Naive thymus-derived CD8-positive, alpha-beta T cell (primary cell): ENCODE measurements at regions not wholly inside any gene's neighbourhood (a gene's known extent, or its start where the extent isn't known, plus 50 kb on each side); places are given as distances from the start of the nearest gene placed in this dataset.
"Not testable (repeated sequence)": the region's sequence is repeated elsewhere in the genome, so short reads cannot be mapped to it uniquely, and the experiment has no call there.

Experiments used
- ATAC-seq, 2 donors: fragments of 150-1000 bp; cut with Tn5 transposase in 1 of 2; sonication (Bioruptor Pico), chemical (Tn5 transposase) in 1 of 2; 1 replicate in 1 of 2; 2 replicates in 1 of 2; pipeline ENCODE4 v1.10.0; 2021; ENCODE audit warnings: mild to moderate bottlenecking in 2 of 2, moderate library complexity in 2 of 2
- POLR2A ChIA-PET: fragments of 350-600 bp; sonication (Branson Sonifier 250); formaldehyde crosslinking; loops from one replicate; lab custom pipeline; 2021; ENCODE audit warnings: antibody characterized with exemption; lab: Charles Lee
- DNase-seq, 10 donors: peaks; one replicate each; pipeline versions ENCODE4 v3.0.0 to v3.0.0-alpha.2; 2020 to 2022
- H3K27ac Mint-ChIP-seq, 10 donors: one replicate each; pipeline ENCODE4 v1.8.0; 2020 to 2022; ENCODE audit warnings: mild to moderate bottlenecking in 10 of 10, mixed read lengths in 10 of 10, moderate library complexity in 4 of 10, inconsistent platforms in 1 of 10
- H3K27me3 Mint-ChIP-seq, 5 donors: one replicate each; pipeline ENCODE4 v1.8.0; 2021 to 2022; ENCODE audit warnings: mixed read lengths in 5 of 5
- H3K36me3 Mint-ChIP-seq, 3 donors: one replicate each; pipeline ENCODE4 v1.8.0; 2020 to 2022; ENCODE audit warnings: mixed read lengths in 3 of 3, mild to moderate bottlenecking in 2 of 3, inconsistent platforms in 1 of 3
- H3K4me1 Mint-ChIP-seq, 4 donors: one replicate each; pipeline ENCODE4 v1.8.0; 2021 to 2022; ENCODE audit warnings: mixed read lengths in 4 of 4
- H3K4me3 Mint-ChIP-seq, 10 donors: one replicate each; pipeline ENCODE4 v1.8.0; 2020 to 2022; ENCODE audit warnings: mild to moderate bottlenecking in 10 of 10, mixed read lengths in 10 of 10, moderate library complexity in 6 of 10, inconsistent platforms in 1 of 10
- H3K9me3 Mint-ChIP-seq, 9 donors: one replicate each; pipeline ENCODE4 v1.8.0; 2020 to 2022; ENCODE audit warnings: mixed read lengths in 9 of 9, mild to moderate bottlenecking in 3 of 9, inconsistent platforms in 1 of 9, moderate library complexity in 1 of 9

GRCh38 chr16:19980632-19981265 lies 92.9 kb downstream of the GPR139 start:
- no peaks in the 10 kb centered on the region for H3K4me1 Mint-ChIP-seq
- ATAC-seq (no peak), DNase-seq (no peak)
- peaks cover 2 to 16% (median 10%) of the 10 kb centered on the region in 5 donors for H3K27me3 Mint-ChIP-seq
- POLR2A ChIA-PET, result no interaction called here
- H3K4me3 Mint-ChIP-seq, result no peak overlapping the region
- H3K9me3 Mint-ChIP-seq, result peaks cover 0 to 5% (median 0%) of the 10 kb centered on the region in 9 donors
- H3K36me3 Mint-ChIP-seq, result no peaks in the 10 kb centered on the region
- H3K27ac Mint-ChIP-seq, result no peak overlapping the region

- H3K27ac Mint-ChIP-seq, result no peak overlapping the region
- no peak for DNase-seq
- peaks cover 0 to 3% (median 0%) of the 10 kb centered on the region in 9 donors for H3K9me3 Mint-ChIP-seq
- POLR2A ChIA-PET, result no interaction called here
- no peaks in the 10 kb centered on the region for H3K36me3 Mint-ChIP-seq
- no peaks in the 10 kb centered on the region for H3K4me1 Mint-ChIP-seq
- H3K27me3 Mint-ChIP-seq, result peaks cover 4 to 16% (median 10%) of the 10 kb centered on the region in 5 donors
- no peak overlapping the region for H3K4me3 Mint-ChIP-seq
- ATAC-seq, result no peak
Measured at GRCh38 chr16:19979638-19980037, 94.1 kb downstream of the GPR139 start.

- DNase-seq, result no peak
- POLR2A ChIA-PET, result no interaction called here
- ATAC-seq, result no peak
- no peaks in the 10 kb centered on the region for H3K36me3 Mint-ChIP-seq
- peaks cover 3 to 19% (median 17%) of the 10 kb centered on the region in 5 donors for H3K27me3 Mint-ChIP-seq
- H3K27ac Mint-ChIP-seq, result no peak overlapping the region
- H3K4me1 Mint-ChIP-seq, result no peaks in the 10 kb centered on the region
- H3K9me3 Mint-ChIP-seq, result peaks cover 0 to 2% (median 0%) of the 10 kb centered on the region in 9 donors
- no peak overlapping the region for H3K4me3 Mint-ChIP-seq
Measured at GRCh38 chr16:19974607-19975006, 90.0 kb upstream of the GPRC5B start.

GRCh38 chr16:19972111-19972510 lies 87.5 kb upstream of the GPRC5B start:
- H3K27ac Mint-ChIP-seq, result no peak overlapping the region
- no peak for DNase-seq
- peaks cover 8 to 15% (median 13%) of the 10 kb centered on the region in 5 donors for H3K27me3 Mint-ChIP-seq
- H3K36me3 Mint-ChIP-seq, result no peaks in the 10 kb centered on the region
- POLR2A ChIA-PET, result no interaction called here
- H3K9me3 Mint-ChIP-seq, result peaks cover 0 to 2% (median 0%) of the 10 kb centered on the region in 9 donors
- H3K4me3 Mint-ChIP-seq, result no peak overlapping the region
- ATAC-seq, result no peak
- H3K4me1 Mint-ChIP-seq, result no peaks in the 10 kb centered on the region

GRCh38 chr16:19968891-19969683 lies 84.4 kb upstream of the GPRC5B start:
- Mint-ChIP-seq H3K4me1 (no peaks in the 10 kb centered on the region), H3K9me3 (peaks cover 0 to 2% (median 0%) of the 10 kb centered on the region in 9 donors), H3K36me3 (no peaks in the 10 kb centered on the region), H3K27ac (no peak overlapping the region), H3K27me3 (peaks cover 8 to 27% (median 11%) of the 10 kb centered on the region in 5 donors), H3K4me3 (no peak overlapping the region)
- POLR2A ChIA-PET, result no interaction called here
- DNase-seq (no peak), ATAC-seq (no peak)

GRCh38 chr16:19967963-19968362 lies 83.3 kb upstream of the GPRC5B start:
- POLR2A ChIA-PET, result no interaction called here
- peaks cover 8 to 27% (median 11%) of the 10 kb centered on the region in 5 donors for H3K27me3 Mint-ChIP-seq
- no peak overlapping the region for H3K27ac Mint-ChIP-seq
- ATAC-seq (no peak), DNase-seq (no peak)
- H3K4me1 Mint-ChIP-seq, result no peaks in the 10 kb centered on the region
- no peaks in the 10 kb centered on the region for H3K36me3 Mint-ChIP-seq
- peaks cover 0 to 2% (median 0%) of the 10 kb centered on the region in 9 donors for H3K9me3 Mint-ChIP-seq
- no peak overlapping the region for H3K4me3 Mint-ChIP-seq

- Mint-ChIP-seq H3K27ac (no peak overlapping the region), H3K27me3 (peaks cover 8 to 27% (median 11%) of the 10 kb centered on the region in 5 donors), H3K4me3 (no peak overlapping the region), H3K9me3 (peaks cover 0 to 2% (median 0%) of the 10 kb centered on the region in 9 donors), H3K36me3 (no peaks in the 10 kb centered on the region), H3K4me1 (no peaks in the 10 kb centered on the region)
- POLR2A ChIA-PET, result no interaction called here
- DNase-seq (no peak), ATAC-seq (no peak)
Measured at GRCh38 chr16:19967561-19967960, 82.9 kb upstream of the GPRC5B start.

GRCh38 chr16:19963301-19963700 lies 78.7 kb upstream of the GPRC5B start:
- Mint-ChIP-seq H3K27me3 (peaks cover 8 to 20% (median 16%) of the 10 kb centered on the region in 5 donors), H3K9me3 (peaks cover 0 to 7% (median 0%) of the 10 kb centered on the region in 9 donors), H3K36me3 (no peaks in the 10 kb centered on the region), H3K4me3 (no peak overlapping the region), H3K4me1 (no peaks in the 10 kb centered on the region), H3K27ac (no peak overlapping the region)
- no peak for ATAC-seq
- POLR2A ChIA-PET, result no interaction called here
- DNase-seq, result no peak

- Mint-ChIP-seq H3K9me3 (peaks cover 0 to 7% (median 0%) of the 10 kb centered on the region in 9 donors), H3K36me3 (no peaks in the 10 kb centered on the region), H3K4me1 (no peaks in the 10 kb centered on the region), H3K4me3 (no peak overlapping the region), H3K27me3 (peaks cover 0 to 5% (median 3%) of the 10 kb centered on the region in 5 donors), H3K27ac (peak overlapping the region in 1 of 10 donors; percentile 46)
- ATAC-seq (no peak), DNase-seq (no peak)
- POLR2A ChIA-PET, result no interaction called here
Measured at GRCh38 chr16:19960183-19960582, 75.5 kb upstream of the GPRC5B start.

- H3K4me3 Mint-ChIP-seq, result no peak overlapping the region
- H3K9me3 Mint-ChIP-seq, result peaks cover 0 to 7% (median 0%) of the 10 kb centered on the region in 9 donors
- ATAC-seq, result no peak
- POLR2A ChIA-PET, result no interaction called here
- H3K36me3 Mint-ChIP-seq, result no peaks in the 10 kb centered on the region
- H3K27me3 Mint-ChIP-seq, result peaks cover 0 to 5% (median 3%) of the 10 kb centered on the region in 5 donors
- no peak for DNase-seq
- no peaks in the 10 kb centered on the region for H3K4me1 Mint-ChIP-seq
- peak overlapping the region in 1 of 10 donors; percentile 46 for H3K27ac Mint-ChIP-seq
Measured at GRCh38 chr16:19959736-19960135, 75.1 kb upstream of the GPRC5B start.

GRCh38 chr16:19955896-19956295 lies 71.2 kb upstream of the GPRC5B start:
- DNase-seq, ATAC-seq, H3K4me1 Mint-ChIP-seq, H3K36me3 Mint-ChIP-seq, H3K4me3 Mint-ChIP-seq, H3K27ac Mint-ChIP-seq, H3K9me3 Mint-ChIP-seq, POLR2A ChIA-PET: not testable (repeated sequence)
- peaks cover 3 to 11% (median 6%) of the 10 kb centered on the region in 5 donors for H3K27me3 Mint-ChIP-seq

GRCh38 chr16:19955084-19955483 lies 70.4 kb upstream of the GPRC5B start:
- H3K27me3 Mint-ChIP-seq, result peaks cover 3 to 11% (median 6%) of the 10 kb centered on the region in 5 donors
- DNase-seq, H3K27ac Mint-ChIP-seq, H3K4me1 Mint-ChIP-seq, ATAC-seq, H3K36me3 Mint-ChIP-seq, POLR2A ChIA-PET, H3K4me3 Mint-ChIP-seq, H3K9me3 Mint-ChIP-seq: not testable (repeated sequence)
